Esophagus squamous epithelium (tissue), 4 donors: ENCODE measurements at regions not wholly inside any gene's neighbourhood (a gene's known extent, or its start where the extent isn't known, plus 50 kb on each side); places are given as distances from the start of the nearest gene placed in this dataset.

Experiments used
- CTCF ChIP-seq, 6 experiments: fragments of 450-650 bp in 4 of 6; fragments of 200-600 bp in 2 of 6; sonication (generic) in 2 of 6; IDR thresholded peaks; one replicate each; pipeline ENCODE4 v1.5.1; 2016 to 2019; ENCODE audit warnings: antibody characterized with exemption in 6 of 6, mild to moderate bottlenecking in 4 of 6, moderate library complexity in 4 of 6
- POLR2A ChIP-seq, 4 donors: fragments of 450-650 bp; IDR thresholded peaks; one replicate each; pipeline ENCODE4 v1.6.1; 2017; ENCODE audit warnings: antibody characterized with exemption in 4 of 4, mild to moderate bottlenecking in 4 of 4, moderate library complexity in 3 of 4

- no peak for TF ChIP-seq POLR2A (IDR thresholded peaks at IDR 0.05)
- TF ChIP-seq CTCF (IDR thresholded peaks at IDR 0.05), result no peak
Measured at GRCh38 chr4:144514736-144515135, 131.2 kb upstream of the HHIP start.
